Left renal pelvis (tissue), 4 donors: ENCODE measurements at regions not wholly inside any gene's neighbourhood (a gene's known extent, or its start where the extent isn't known, plus 50 kb on each side); places are given as distances from the start of the nearest gene placed in this dataset.
"Not testable (repeated sequence)": the region's sequence is repeated elsewhere in the genome, so short reads cannot be mapped to it uniquely, and the experiment has no call there.

Experiments used
- DNase-seq, 4 donors: peaks; one replicate each; pipeline ENCODE4 v3.0.0-alpha.2; 2013; ENCODE audit warnings: low read depth in 4 of 4, low spot score in 3 of 4

DNA sequence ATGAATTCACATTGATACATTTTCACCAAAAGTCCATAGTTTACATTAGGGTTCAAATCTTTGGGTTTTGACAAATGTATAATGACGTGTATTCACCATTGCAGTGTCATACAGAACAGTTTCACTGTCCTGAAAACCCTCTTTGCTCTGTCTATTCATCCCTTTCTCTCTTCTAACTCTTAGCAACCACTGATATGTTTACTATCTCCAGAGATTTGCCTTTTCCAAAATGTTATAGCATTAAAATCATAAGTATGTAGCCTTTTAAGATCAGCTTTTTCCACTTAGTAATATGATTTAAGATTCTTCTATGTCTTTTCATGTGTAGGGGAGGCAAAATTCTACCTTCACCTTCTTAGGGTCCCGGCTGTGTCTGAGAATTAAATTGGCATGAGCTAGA lies 203.8 kb downstream of the TPRG1 start:
- DNase-seq: no peak

DNA sequence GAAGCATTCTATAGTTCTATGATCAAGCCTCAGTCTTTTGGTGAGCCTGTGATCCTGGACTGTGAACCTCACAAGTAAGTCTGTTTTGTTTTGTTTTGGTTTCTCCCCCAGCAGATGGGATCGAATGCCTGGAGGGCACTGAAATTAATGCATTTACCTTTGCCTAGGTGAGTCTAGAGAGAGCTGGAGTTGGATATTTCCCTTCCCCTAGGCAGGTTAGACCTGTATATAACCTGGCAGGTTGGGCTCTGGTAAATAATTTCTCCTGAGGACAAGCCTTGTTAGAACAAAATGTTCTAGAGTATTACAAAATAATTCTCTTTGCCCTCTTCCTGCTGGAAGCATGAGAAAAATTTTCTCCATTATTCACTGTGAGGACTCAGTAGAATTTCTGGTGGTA lies 211.9 kb downstream of the TPRG1 start:
- DNase-seq: no peak

DNA sequence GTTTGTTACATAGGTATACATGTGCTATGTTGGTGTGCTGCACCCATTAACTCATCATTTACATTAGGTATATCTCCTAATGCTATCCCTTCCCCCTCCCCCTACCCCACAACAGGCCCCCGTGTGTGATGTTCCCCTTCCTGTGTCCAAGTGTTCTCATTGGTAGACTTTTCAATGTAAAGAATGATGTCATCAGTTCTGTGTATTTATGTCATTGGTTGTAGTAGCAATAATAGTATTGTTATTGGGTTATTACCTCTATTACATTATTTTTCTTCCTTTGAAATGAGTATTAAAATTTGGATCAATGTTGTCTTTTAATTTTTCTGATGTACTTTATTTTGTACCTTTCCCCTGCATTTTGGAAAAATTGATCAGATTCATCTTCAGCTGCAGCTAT lies 214.1 kb downstream of the TPRG1 start:
- not testable (repeated sequence) for DNase-seq

DNA sequence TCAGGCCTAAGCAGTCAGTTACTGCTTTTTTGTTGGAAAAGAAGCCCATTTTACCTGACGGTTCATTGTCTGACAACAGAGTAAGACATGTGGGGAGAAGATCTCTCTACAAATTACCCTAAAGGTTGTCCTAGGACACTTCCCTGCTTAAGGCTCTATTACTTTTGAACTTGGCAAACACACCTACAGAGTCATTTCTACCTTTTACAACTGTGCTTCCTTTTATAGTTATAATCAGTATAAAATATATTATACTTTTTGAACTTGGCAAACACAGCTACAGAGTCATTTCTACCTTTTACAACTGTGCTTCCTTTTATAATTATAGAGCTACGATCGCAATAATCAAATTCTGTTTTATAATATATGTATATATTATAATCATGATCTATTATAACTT lies 215.0 kb downstream of the TPRG1 start:
- DNase-seq: no peak

DNA sequence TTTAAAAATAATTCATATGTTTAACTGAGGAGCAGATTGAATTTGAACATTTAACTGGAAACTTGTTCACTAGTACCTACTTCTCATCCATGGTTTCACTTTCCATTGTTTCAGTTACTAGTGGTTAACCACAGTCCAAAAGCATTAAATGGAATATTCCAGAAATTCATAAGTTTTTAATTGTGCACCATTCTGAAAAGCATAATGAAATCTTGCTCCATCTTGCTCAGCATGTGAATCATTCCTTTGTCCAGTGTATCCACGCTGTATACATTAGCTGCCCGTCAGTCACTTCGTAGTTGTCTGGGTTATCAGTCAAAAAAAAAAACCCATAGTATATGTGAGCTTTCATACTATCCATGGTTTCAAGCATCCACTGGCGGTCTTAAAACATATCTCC lies 217.6 kb downstream of the TPRG1 start:
- DNase-seq: no peak

DNA sequence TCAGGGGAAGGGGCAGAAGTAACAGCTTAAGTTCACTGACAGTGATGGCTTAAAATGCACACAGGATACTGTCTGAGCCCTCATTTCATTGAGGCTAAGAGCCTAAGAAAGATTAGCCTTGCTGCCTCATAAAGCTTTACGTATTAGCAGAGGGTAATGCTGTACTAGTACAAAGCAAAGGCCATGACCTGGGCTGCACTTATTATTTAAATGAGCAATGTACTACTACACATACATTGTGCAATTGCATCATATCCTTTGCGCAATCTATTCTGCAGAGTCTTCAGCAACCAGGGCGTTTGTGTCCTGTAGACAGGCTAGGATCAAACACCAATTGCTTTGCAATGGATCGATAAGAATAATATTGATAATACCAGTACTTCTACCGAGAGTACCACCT lies 221.8 kb downstream of the TPRG1 start:
- no peak for DNase-seq

DNA sequence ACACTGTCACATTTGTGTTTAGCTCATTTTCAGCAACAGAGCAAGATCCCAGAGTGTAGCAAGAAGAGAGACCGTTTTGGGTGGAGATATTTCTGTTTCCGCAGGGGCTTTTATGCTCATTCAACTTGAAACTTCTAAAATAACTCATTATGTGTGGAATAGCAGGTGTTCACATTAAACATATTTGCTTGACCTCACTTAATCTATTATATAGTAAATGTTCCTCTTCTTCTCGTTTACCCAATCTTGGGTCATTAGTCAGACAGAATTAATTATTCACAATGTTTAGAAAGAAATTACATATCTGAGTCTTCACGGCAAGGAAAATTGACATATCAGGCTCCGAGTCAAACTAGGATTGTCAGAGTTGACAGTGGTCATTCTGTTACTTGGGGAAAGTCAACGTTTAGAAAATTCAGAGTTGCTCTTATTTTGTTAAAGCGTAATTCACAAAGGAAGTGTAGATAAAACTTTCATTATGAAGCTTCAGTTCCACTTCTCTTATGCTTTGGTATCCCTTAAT lies 222.9 kb downstream of the TPRG1 start:
- no peak for DNase-seq

DNA sequence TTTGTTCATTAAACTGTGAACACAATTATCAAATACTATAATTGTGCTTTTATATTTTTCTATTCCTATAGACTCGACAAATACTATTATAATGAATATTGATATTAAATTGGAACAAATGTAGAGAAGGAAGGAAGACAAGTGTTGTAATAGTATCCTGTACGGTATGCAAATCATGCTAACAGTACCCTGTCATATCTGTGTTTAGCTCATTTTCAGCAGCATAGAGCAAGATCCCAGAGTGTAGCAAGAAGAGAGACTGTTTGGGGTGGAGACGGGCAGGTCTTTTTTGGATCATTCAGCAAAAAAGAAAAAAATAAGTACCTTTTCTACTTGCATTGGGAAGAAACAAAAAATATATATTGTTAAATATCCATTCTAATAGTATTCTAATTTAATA lies 224.1 kb downstream of the TPRG1 start:
- no peak for DNase-seq

DNA sequence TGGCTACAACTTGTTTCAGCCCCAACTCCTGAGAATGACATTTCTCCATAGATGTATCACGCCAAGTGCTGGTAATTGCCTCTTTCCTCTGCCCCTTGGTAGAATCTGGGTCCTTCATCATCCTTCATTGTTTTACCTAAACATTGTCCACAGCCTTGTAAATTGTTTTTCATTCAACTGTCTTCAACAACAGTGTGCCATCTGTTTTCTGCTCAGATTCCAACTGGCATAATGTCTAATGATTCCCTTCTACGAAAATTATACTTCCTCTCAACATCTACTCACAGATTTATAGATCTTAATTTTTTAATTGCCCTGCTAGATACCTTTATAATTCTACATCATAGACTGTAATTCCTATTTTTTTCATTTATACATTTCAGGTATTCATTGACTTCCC lies 226.9 kb downstream of the TPRG1 start:
- DNase-seq: no peak

DNA sequence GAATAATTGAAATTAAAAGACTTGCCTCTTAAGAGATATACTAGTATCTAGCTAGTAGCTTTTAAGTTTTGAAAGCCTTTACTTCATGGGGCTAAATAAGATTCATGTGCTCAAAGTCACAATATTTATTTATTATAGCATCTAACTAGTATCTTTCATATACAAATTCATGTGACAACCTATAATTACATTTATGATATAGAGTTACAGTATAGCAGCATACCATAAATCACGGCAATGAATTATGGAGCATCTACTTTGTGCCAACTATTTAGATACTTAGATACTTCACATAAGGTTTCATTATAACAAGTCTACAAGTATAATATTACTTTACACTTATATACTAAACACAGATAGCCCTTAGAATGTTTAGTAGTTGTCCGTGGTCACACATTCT lies 229.4 kb downstream of the TPRG1 start:
- DNase-seq: no peak

DNA sequence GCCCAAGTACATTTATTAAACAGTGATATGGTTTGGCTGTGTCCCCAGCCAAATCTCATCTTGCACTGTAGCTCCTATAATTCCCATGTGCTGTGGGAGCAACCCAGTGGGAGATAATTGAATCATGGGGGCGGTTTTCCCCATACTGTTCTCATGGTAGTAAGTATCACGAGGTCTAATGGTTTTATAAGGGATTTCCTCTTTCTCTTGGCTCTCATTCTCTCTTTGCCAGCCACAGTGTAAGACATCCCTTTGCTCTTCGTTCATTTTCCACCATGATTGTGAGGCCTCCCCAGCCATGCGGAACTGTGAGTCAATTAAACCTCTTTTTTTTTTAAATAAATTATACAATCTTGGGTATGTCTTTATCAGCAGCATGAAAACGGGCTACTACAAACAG lies 228.0 kb upstream of the TP63 start:
- DNase-seq: no peak

DNA sequence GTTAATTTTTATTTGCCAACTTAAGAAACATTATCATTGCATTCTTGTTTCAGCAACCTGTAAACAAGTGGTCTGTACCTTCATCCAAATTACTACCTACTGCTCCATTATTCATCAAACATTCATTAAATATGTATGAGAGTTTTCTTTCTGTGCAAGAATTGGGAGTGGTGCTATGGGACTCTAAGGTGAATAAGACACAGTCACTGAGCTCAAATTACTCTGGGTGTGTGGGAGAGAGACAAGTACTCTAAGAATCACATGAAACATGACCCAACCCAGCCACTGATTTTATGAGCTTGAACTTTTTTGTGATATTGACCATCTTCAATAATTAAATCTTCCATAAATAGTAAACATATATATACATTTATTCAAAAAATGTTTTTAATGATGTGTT lies 227.2 kb upstream of the TP63 start:
- no peak for DNase-seq

DNA sequence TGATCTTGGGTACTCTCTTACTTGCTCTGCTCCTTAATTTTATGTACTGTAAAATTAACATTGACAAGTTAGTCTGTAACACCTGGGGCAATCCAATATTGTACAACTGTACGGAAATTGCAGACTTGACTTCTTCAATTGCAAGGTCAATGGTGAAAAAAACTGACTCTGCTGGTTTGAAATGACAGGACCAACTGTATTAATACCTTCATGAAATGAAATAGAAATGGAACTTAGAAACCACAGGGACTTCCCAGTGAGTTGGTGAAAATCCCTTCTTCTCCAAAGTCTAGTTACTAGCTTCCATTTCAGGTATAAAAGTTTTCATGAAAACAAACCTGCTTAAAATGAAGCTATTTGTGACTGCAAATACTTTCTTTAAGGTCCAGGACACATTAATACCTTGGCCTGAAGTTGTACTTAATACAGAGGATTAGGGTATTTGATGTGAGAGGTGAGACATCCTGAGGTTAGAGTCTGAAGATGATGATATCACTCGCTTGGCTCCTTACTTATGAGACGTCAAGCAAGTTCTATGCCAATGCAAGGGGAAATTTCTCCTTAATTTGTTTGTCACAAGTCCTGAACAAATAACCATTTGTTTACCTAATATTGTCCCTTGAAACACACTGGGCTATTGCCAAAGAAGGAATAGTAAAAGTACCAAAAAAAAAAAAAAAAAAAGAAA lies 226.2 kb upstream of the TP63 start:
- no peak for DNase-seq

DNA sequence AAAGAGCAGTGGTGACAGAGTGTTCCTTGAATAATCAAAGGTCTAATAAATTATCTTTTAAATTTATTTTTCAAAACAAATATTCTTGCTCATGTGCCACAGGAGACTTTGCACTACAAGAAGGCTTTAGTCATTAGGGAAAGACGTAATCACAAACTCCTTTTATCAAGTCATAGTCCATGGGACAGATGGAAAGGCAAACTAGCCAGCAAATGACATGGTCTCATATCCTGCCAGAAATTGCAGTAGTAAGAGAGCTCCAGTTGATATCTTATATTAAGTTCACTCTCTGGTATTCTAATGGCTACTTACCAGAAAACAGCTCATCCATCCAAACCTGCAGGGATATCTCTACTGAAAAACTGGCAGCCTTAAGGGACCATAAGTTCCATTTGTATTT lies 225.0 kb upstream of the TP63 start:
- DNase-seq: no peak

DNA sequence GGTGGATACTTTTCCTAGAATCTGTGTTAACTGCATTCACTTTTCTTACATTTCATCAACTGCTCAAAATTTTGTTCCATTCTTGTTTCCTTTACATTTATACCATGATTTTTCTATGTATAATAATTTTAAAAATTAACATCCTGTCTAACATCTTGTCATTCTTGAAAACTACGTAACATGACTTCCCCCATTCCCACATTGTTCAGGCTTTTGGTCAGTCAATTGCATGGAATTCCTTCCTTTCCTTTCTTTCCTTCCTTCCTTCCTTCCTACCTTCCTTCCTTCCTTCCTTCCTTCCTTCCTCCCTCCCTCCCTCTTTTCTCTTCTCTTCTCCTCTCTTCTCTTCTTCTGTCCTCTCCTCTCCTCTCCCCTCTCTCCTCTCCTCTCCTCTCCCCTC lies 220.7 kb upstream of the TP63 start:
- DNase-seq: no peak

DNA sequence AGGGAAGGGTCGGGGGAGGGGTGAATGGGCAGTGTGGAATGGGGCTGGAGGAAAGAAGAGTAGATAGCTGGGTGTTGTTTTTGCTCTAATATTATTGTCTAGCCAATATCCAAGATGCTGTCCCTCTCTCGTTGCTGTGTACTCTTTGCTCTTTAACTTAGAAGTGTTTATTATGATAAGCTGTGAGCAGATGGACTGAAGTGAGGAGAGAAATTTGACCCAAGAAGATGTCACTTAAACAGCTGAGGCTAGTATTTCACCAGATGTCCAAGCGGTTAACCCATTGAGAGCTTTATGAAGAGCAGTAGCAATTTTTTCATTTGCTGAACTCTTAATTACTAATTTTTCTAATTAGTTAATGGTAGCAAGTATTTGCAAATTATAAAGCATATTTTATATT lies 212.2 kb upstream of the TP63 start:
- DNase-seq: no peak

DNA sequence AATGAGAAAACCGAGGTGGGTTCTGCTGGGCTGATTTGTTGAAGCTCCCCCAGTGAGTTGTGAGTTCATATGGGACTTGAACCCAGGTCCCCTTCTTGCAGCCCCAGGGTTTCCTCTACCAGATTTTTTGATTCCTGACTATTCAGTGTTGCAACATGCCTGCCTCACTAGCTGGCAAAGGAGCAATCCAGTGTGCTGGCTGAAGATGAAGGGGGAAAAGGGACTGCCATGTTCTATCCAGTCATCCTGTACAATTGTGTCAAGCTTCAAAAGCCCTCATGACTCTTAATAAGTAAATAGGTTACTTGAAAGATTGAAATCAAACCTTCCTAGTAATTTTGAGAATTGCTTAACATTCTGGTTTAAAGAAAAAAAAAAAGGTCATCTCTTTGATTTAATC lies 211.5 kb upstream of the TP63 start:
- no peak for DNase-seq

DNA sequence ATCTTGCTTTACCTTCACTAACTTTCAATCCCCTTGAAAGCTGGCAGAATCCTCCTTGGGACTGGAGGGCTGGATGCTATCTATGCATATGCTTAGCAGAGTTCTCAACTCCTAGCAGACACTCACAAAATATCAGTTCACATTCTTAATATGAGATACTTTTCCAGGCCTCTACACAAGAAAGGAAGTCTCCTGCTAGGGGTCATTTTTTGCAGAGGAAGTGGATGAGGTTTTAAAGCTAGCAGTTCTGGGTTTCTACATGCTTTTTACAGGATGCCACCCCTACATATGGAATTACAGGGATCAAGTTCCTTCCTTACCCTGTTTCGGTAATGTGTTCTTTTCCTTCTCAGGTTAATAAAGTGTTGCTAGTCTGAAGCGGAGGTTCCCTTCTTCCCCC lies 206.3 kb upstream of the TP63 start:
- no peak for DNase-seq

DNA sequence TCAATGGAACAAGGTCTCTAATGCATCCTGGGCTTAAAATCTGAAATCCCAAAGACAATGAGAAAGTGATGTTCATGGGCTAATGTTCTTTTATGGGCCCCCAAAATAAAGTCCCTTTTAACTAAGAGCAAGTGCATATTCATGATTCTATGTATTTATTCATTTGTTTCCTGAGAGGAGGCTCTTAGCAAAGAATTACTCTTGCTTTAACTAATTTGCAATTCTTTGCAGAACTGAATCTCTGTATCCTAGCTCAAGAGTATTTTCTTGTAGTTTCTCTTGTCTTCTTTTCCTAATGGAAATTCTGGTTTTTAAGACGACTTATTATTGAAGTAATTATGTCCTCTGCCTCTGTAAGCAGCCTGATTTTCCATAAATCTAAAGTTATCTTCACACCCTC lies 202.2 kb upstream of the TP63 start:
- no peak for DNase-seq

DNA sequence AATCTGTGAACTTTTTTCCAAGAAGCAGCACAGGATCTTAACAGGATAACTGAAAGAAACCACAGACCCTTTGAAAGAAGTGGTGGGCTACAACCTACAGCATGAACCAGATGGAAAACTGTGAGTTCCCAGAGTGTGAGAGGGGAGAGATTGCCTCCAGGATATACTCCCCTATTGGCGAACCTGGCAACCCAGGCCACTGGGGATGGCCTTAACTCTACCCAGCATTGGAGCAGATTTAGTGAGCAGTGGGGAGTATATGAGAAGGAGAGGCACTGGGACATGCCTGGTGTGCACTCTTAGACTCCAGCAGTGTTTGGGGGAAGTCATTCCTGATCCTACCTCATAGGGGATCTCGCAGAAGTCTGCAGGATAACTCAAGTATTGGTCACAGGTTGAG lies 201.0 kb upstream of the TP63 start:
- DNase-seq: no peak

DNA sequence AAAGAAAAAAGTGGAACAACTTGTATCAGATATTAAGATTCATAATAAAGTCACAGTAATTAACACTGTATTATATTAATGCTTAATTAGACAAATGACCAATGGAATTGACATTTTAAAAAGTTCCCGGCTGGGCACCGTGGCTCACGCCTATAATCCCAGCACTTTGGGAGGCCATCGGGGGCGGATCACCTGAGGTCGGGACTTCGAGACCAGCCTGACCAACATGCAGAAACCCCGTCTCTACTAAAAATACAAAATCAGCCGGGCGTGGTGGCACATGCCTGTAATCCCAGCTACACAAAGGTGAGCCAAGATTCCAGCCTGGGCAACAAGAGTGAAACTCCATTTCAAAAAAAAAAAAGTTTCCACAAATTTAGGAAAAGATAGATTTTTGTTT lies 188.9 kb upstream of the TP63 start:
- DNase-seq: not testable (repeated sequence)

DNA sequence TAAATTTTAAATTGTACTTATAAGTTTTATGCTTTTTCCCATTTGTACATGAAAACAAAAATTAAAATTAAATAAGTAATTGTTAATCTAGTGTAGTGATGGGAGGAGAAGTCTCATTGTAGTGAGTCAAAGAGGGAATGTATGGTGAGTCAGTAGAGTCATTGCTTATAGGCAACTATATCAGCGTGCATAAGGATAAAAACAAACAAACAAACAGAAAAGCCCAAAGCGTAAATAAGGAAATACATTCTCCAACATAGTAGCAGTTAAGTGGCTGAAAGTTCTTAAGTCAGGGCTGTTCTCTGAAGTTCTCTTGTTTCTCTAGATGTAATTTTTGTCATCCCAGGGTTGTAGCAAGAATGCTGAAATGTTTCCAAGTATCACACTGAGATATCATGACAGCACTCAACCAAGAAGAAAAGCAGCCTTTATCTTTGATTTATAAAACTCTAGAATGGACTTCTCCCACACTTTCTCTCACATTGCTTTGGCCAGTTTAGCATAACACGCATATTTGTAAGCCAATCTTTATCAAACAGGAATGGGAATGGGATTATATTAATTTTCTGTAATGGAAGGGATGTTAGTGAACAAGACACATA lies 184.1 kb upstream of the TP63 start:
- DNase-seq: no peak

DNA sequence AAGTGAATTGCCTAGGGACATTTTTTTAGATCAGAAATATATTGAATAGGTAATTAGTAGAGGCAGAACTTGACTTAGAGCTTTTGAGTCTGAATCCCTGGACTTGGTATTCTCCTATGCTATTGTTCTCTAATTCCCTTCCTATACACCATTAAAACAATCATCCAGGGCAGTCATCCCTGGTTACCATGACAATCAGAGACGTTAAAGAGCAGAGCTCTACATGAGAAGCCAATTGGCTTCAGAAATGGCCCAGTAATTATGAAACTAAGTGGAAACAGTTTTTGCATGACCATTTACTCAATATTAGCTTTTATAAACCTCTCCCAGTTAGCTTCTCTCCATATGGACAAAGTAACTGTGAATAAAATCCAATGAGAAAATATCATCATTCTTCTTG lies 182.1 kb upstream of the TP63 start:
- DNase-seq: no peak
